Activated naive CD8-positive, alpha-beta T cell treated with anti-CD3 and anti-CD28 coated beads, Interleukin-2, amount 10 ng/mL, durations not matched to agents 7 days and 5 days (primary cell): ENCODE measurements at regions not wholly inside any gene's neighbourhood (a gene's known extent, or its start where the extent isn't known, plus 50 kb on each side); places are given as distances from the start of the nearest gene placed in this dataset.

Source experiments
- ATAC-seq: fragments of 150-1000 bp; cut with Tn5 transposase; one replicate; pipeline ENCODE4 v1.10.0; 2021; ENCODE audit warnings: low read depth, moderate library complexity
- POLR2A ChIA-PET: fragments of 350-600 bp; sonication (Branson Sonifier 250); formaldehyde crosslinking; loops from one replicate; lab custom pipeline; 2021; ENCODE audit warnings: antibody characterized with exemption; lab: Charles Lee
- DNase-seq: peaks from one replicate; pipeline ENCODE4 v3.0.0; 2021
- H3K27ac Mint-ChIP-seq: one replicate; pipeline ENCODE4 v1.8.0; 2022; ENCODE audit warnings: mild to moderate bottlenecking, mixed read lengths
- H3K27me3 Mint-ChIP-seq: one replicate; pipeline ENCODE4 v1.8.0; 2022; ENCODE audit warnings: mild to moderate bottlenecking, moderate library complexity, mixed read lengths
- H3K36me3 Mint-ChIP-seq: one replicate; pipeline ENCODE4 v1.8.0; 2021; ENCODE audit warnings: mild to moderate bottlenecking, mixed read lengths
- H3K4me1 Mint-ChIP-seq: one replicate; pipeline ENCODE4 v1.8.0; 2021; ENCODE audit warnings: mixed read lengths
- H3K4me3 Mint-ChIP-seq: one replicate; pipeline ENCODE4 v1.8.0; 2022; ENCODE audit warnings: mild to moderate bottlenecking, moderate library complexity, mixed read lengths
- H3K9me3 Mint-ChIP-seq: one replicate; pipeline ENCODE4 v1.8.0; 2021; ENCODE audit warnings: mixed read lengths

DNA sequence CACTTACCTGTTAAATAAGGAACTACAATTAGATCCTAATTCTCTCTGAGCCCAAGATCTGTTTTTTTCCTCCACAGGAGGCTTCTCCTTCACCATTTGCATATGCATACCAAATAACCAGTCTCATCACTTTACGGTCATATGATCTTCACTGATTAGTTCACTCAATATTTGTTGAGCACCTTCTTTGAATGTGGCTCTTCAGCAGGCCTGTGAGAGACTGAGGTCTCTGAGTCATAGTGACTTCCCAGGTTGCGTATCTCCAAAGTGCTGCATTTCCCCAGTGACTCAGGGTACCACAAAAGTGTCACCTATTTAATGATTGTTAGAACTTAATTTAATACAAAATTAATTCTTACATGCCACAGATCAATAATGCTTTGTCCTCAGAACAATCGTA lies 108.8 kb upstream of the TRIB2 start:
- peaks cover 4% of the 10 kb centered on the region for H3K9me3 Mint-ChIP-seq
- no peak overlapping the region for H3K27ac Mint-ChIP-seq
- ATAC-seq, result no peak
- peaks cover 3% of the 10 kb centered on the region for H3K36me3 Mint-ChIP-seq
- peaks cover 4% of the 10 kb centered on the region for H3K4me1 Mint-ChIP-seq
- H3K4me3 Mint-ChIP-seq, result no peak overlapping the region
- no peak for DNase-seq
- no peaks in the 10 kb centered on the region for H3K27me3 Mint-ChIP-seq
- POLR2A ChIA-PET, result no interaction called here

DNA sequence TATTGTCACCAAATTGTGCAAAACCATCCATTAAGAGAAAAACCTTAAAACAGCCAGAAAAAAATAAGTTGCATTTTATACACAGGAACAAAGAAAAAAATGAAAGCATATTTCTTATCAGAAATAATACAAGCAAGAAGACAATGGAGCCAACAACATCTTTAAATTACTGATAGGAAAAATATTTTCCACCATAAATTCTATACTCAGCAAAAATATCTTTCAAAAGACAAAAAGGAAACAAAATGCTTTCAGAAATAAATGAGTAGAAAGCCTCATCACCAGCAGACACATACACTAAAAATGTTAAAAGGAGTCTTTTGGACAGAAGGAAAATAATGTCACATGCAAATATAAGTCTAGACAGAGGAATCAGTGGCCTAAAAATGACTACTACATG lies 106.4 kb upstream of the TRIB2 start:
- Mint-ChIP-seq H3K4me1 (peaks cover 6% of the 10 kb centered on the region), H3K27ac (no peak overlapping the region), H3K9me3 (peaks cover 4% of the 10 kb centered on the region), H3K36me3 (peaks cover 3% of the 10 kb centered on the region), H3K4me3 (no peak overlapping the region), H3K27me3 (no peaks in the 10 kb centered on the region)
- ATAC-seq (no peak), DNase-seq (no peak)
- POLR2A ChIA-PET, result no interaction called here

- H3K4me1 Mint-ChIP-seq, result peaks cover 10% of the 10 kb centered on the region
- H3K9me3 Mint-ChIP-seq, result peaks cover 4% of the 10 kb centered on the region
- ATAC-seq (no peak), DNase-seq (no peak)
- H3K36me3 Mint-ChIP-seq, result peaks cover 3% of the 10 kb centered on the region
- no peak overlapping the region for H3K27ac Mint-ChIP-seq
- H3K4me3 Mint-ChIP-seq, result no peak overlapping the region
- POLR2A ChIA-PET, result no interaction called here
- H3K27me3 Mint-ChIP-seq, result no peaks in the 10 kb centered on the region
These were observed 104.6 kb upstream of the TRIB2 start for GRCh38 chr2:12612168-12612567.

DNA sequence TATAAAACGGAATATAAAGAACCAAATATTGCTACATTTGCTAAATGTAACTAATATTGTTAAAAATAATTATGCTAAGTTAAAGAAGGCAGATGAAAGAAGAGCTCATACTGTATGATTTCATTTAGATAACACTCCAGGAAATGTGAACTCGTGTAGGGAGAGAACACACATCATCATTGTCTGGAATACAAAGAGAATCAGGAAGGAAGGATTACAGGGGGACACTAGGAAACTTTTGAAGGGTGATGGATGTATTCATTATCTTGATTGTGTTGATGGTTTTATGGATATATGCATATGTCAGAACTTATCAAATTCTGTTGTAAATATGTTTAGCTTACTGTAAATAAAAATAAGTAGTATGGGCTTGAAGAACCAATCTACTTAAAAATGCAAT lies 104.1 kb upstream of the TRIB2 start:
- DNase-seq (no peak), ATAC-seq (no peak)
- H3K36me3 Mint-ChIP-seq, result peaks cover 3% of the 10 kb centered on the region
- no peak overlapping the region for H3K27ac Mint-ChIP-seq
- H3K27me3 Mint-ChIP-seq, result no peaks in the 10 kb centered on the region
- H3K9me3 Mint-ChIP-seq, result peaks cover 4% of the 10 kb centered on the region
- peaks cover 10% of the 10 kb centered on the region for H3K4me1 Mint-ChIP-seq
- no peak overlapping the region for H3K4me3 Mint-ChIP-seq
- POLR2A ChIA-PET, result no interaction called here

DNA sequence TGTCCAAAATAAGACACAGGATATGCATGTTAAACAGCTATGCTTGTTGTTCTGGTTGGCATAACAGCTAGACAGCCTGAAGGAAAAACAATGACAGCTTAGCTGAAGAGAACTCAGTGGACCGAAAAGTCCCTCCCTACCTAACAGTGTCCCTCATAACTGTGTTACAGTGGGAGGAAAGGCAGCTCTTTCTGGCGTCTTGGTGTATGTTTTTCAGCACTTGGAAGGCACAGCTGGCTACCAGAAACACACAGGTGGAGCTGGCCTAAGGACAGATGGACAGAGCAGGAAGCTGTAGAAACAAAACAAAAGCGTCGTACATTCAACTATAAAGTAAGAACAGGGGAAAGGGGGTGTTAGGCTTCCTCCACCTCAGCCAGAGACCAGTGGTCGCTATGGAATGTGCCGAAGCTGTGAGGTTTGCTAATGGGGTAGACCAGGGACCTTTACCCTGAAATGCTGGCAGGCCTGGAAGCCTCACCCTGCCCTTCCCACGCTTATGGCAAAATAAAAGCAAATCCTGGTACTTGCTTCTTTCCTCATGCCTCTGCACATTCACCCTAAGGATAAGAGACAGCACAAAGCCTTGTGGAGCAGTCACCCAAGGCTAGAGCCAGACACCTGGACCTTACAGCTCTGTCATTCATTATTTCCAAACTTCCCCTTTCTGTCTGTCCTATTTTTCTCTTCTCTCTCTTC lies 103.5 kb upstream of the TRIB2 start:
- H3K9me3 Mint-ChIP-seq, result peaks cover 4% of the 10 kb centered on the region
- no peak for DNase-seq
- peaks cover 5% of the 10 kb centered on the region for H3K4me1 Mint-ChIP-seq
- no peak for ATAC-seq
- POLR2A ChIA-PET, result no interaction called here
- peaks cover 3% of the 10 kb centered on the region for H3K36me3 Mint-ChIP-seq
- H3K27ac Mint-ChIP-seq, result peak overlapping the region; percentile 43
- H3K4me3 Mint-ChIP-seq, result no peak overlapping the region
- no peaks in the 10 kb centered on the region for H3K27me3 Mint-ChIP-seq

DNA sequence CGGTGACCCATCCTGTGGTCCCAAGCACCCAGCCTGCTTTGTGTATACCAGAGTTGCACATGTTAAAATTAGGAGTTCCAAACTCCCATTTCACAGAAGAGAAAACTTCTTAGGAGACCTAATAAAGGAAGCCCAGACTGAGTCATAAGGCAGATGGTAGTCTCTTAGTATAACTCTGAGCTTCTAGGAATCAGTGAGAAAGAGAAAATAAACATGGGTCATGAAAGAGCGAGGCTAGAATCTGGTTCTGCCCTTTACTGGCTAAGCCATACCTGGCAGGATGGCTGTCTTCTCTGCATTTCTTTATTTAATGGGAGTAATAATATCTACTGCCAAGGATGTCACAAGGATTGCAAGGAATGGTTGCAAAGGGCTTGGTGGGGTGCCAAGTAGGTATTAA lies 101.2 kb upstream of the TRIB2 start:
- no peaks in the 10 kb centered on the region for H3K36me3 Mint-ChIP-seq
- H3K9me3 Mint-ChIP-seq, result peaks cover 1% of the 10 kb centered on the region
- DNase-seq (no peak), ATAC-seq (no peak)
- H3K27ac Mint-ChIP-seq, result no peak overlapping the region
- POLR2A ChIA-PET, result no interaction called here
- no peak overlapping the region for H3K4me3 Mint-ChIP-seq
- H3K27me3 Mint-ChIP-seq, result no peaks in the 10 kb centered on the region
- peaks cover 7% of the 10 kb centered on the region for H3K4me1 Mint-ChIP-seq

GRCh38 chr2:12616456-12617156 lies 100.1 kb upstream of the TRIB2 start:
- peaks cover 1% of the 10 kb centered on the region for H3K9me3 Mint-ChIP-seq
- H3K27me3 Mint-ChIP-seq, result no peaks in the 10 kb centered on the region
- POLR2A ChIA-PET, result no interaction called here
- H3K27ac Mint-ChIP-seq, result no peak overlapping the region
- H3K4me3 Mint-ChIP-seq, result no peak overlapping the region
- ATAC-seq (no peak), DNase-seq (no peak)
- no peaks in the 10 kb centered on the region for H3K36me3 Mint-ChIP-seq
- H3K4me1 Mint-ChIP-seq, result peaks cover 10% of the 10 kb centered on the region

GRCh38 chr2:12617366-12617765 lies 99.4 kb upstream of the TRIB2 start:
- H3K4me1 Mint-ChIP-seq, result peaks cover 10% of the 10 kb centered on the region
- no peak overlapping the region for H3K27ac Mint-ChIP-seq
- DNase-seq (no peak), ATAC-seq (no peak)
- H3K36me3 Mint-ChIP-seq, result no peaks in the 10 kb centered on the region
- H3K27me3 Mint-ChIP-seq, result no peaks in the 10 kb centered on the region
- H3K4me3 Mint-ChIP-seq, result no peak overlapping the region
- H3K9me3 Mint-ChIP-seq, result peaks cover 1% of the 10 kb centered on the region
- POLR2A ChIA-PET, result no interaction called here

- H3K36me3 Mint-ChIP-seq, result no peaks in the 10 kb centered on the region
- peaks cover 10% of the 10 kb centered on the region for H3K4me1 Mint-ChIP-seq
- POLR2A ChIA-PET, result no interaction called here
- H3K27me3 Mint-ChIP-seq, result no peaks in the 10 kb centered on the region
- ATAC-seq (no peak), DNase-seq (no peak)
- H3K27ac Mint-ChIP-seq, result no peak overlapping the region
- H3K9me3 Mint-ChIP-seq, result no peaks in the 10 kb centered on the region
- no peak overlapping the region for H3K4me3 Mint-ChIP-seq
These were observed 98.9 kb upstream of the TRIB2 start for GRCh38 chr2:12617853-12618252.

DNA sequence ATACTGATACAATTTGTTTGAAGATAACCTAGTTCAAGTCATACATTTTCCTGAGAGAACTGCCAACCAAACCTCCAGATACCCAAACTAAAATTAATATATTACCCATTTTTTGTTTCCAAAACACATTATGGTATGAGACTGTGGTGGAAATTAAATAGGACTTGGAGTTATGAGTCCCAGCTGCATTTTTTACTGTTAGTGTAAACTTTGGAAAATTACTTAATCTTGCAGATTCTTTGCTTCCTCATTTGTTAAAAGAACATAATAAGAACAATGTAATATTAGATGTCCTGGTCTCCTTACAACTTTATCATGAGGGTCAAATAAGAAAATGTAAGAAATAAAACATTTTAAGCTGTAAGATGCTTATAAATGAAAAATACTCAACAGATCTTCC lies 98.2 kb upstream of the TRIB2 start:
- POLR2A ChIA-PET, result no interaction called here
- Mint-ChIP-seq H3K4me3 (no peak overlapping the region), H3K4me1 (peaks cover 10% of the 10 kb centered on the region), H3K27me3 (no peaks in the 10 kb centered on the region), H3K36me3 (no peaks in the 10 kb centered on the region), H3K9me3 (no peaks in the 10 kb centered on the region), H3K27ac (no peak overlapping the region)
- no peak for DNase-seq
- ATAC-seq, result no peak

GRCh38 chr2:12619975-12620374 lies 96.8 kb upstream of the TRIB2 start:
- H3K27ac Mint-ChIP-seq, result no peak overlapping the region
- DNase-seq, result no peak
- H3K9me3 Mint-ChIP-seq, result no peaks in the 10 kb centered on the region
- H3K36me3 Mint-ChIP-seq, result no peaks in the 10 kb centered on the region
- no peaks in the 10 kb centered on the region for H3K27me3 Mint-ChIP-seq
- H3K4me3 Mint-ChIP-seq, result no peak overlapping the region
- H3K4me1 Mint-ChIP-seq, result peaks cover 10% of the 10 kb centered on the region
- ATAC-seq, result no peak
- POLR2A ChIA-PET, result no interaction called here

DNA sequence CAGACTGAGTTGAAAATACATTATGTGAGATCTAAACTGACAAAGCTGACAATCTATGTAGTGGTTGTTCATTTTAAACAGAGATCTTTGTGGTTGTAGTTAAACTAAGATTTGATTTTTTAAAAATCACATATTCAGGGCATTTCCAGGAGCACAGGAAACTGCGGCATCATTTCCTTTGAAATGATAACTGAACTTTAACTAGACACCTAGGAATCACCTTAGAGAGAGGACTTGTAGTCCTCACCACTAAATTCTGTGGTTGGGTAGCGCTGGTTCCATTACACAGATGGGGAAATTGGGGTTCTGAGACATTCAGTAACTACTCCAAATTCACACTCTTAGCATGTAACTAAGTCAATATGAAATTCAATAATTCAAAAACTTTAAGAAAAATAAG lies 96.0 kb upstream of the TRIB2 start:
- POLR2A ChIA-PET, result no interaction called here
- H3K9me3 Mint-ChIP-seq, result no peaks in the 10 kb centered on the region

GRCh38 chr2:12623051-12623450 lies 93.7 kb upstream of the TRIB2 start:
- DNase-seq (no peak), ATAC-seq (no peak)
- Mint-ChIP-seq H3K4me3 (no peak overlapping the region), H3K27me3 (no peaks in the 10 kb centered on the region), H3K4me1 (peaks cover 4% of the 10 kb centered on the region), H3K36me3 (no peaks in the 10 kb centered on the region), H3K9me3 (no peaks in the 10 kb centered on the region), H3K27ac (no peak overlapping the region)
- POLR2A ChIA-PET, result no interaction called here

More for the DNA sequence above, 96.0 kb upstream of the TRIB2 start:
- peaks cover 6% of the 10 kb centered on the region for H3K4me1 Mint-ChIP-seq
- H3K36me3 Mint-ChIP-seq, result no peaks in the 10 kb centered on the region
- H3K27ac Mint-ChIP-seq, result no peak overlapping the region
- ATAC-seq (no peak), DNase-seq (no peak)
- H3K4me3 Mint-ChIP-seq, result no peak overlapping the region
- no peaks in the 10 kb centered on the region for H3K27me3 Mint-ChIP-seq

- H3K27ac Mint-ChIP-seq, result no peak overlapping the region
- ATAC-seq, result no peak
- H3K9me3 Mint-ChIP-seq, result no peaks in the 10 kb centered on the region
- POLR2A ChIA-PET, result no interaction called here
- no peaks in the 10 kb centered on the region for H3K27me3 Mint-ChIP-seq
- DNase-seq, result no peak
- no peaks in the 10 kb centered on the region for H3K36me3 Mint-ChIP-seq
- H3K4me1 Mint-ChIP-seq, result peaks cover 4% of the 10 kb centered on the region
- no peak overlapping the region for H3K4me3 Mint-ChIP-seq
These were observed 92.4 kb upstream of the TRIB2 start for GRCh38 chr2:12624384-12624783.
